IMR-90 (cell line): ENCODE measurements at regions not wholly inside any gene's neighbourhood (a gene's known extent, or its start where the extent isn't known, plus 50 kb on each side); places are given as distances from the start of the nearest gene placed in this dataset.

Source experiments
- BHLHE40 ChIP-seq: fragments of 150-350 bp; IDR thresholded peaks from 2 replicates; pipeline ENCODE4 v1.6.1; 2016; ENCODE audit warnings: mild to moderate bottlenecking, low read depth, low read length
- CEBPB ChIP-seq: IDR thresholded peaks from 2 replicates; pipeline ENCODE4 v1.6.1; 2012; ENCODE audit warnings: low read depth, low read length, improper control_type of control experiment
- CHD1 ChIP-seq: IDR thresholded peaks from 2 replicates; pipeline ENCODE4 v1.6.1; 2012; ENCODE audit warnings: low read depth, low read length, improper control_type of control experiment
- ELK1 ChIP-seq: fragments of 150-350 bp; IDR thresholded peaks from 2 replicates; pipeline ENCODE4 v1.6.1; 2016; ENCODE audit warnings: low read depth, mild to moderate bottlenecking, low read length, moderate library complexity, borderline replicate concordance
- MAFK ChIP-seq: IDR thresholded peaks from 2 replicates; pipeline ENCODE4 v1.6.1; 2012; ENCODE audit warnings: low read depth, low read length, improper control_type of control experiment
- MXI1 ChIP-seq: IDR thresholded peaks from 2 replicates; pipeline ENCODE4 v1.6.1; 2012; ENCODE audit warnings: low read depth, mild to moderate bottlenecking, low read length, moderate library complexity, borderline replicate concordance
- NFE2L2 ChIP-seq: fragments of 150-350 bp; IDR thresholded peaks from 2 replicates; pipeline ENCODE4 v1.6.1; 2016; ENCODE audit warnings: low read depth, mild to moderate bottlenecking, low read length
- POLR2A ChIP-seq: IDR thresholded peaks from 2 replicates; pipeline ENCODE4 v1.6.1; 2012; ENCODE audit warnings: mild to moderate bottlenecking, low read depth, low read length
- RAD21 ChIP-seq: IDR thresholded peaks from 2 replicates; pipeline ENCODE4 v1.6.1; 2012; ENCODE audit warnings: low read length, improper control_type of control experiment
- RFX5 ChIP-seq: IDR thresholded peaks from 2 replicates; pipeline ENCODE4 v1.8.0; 2012; ENCODE audit warnings: low read depth, mild to moderate bottlenecking, low read length, moderate library complexity
- SMC3 ChIP-seq: fragments of 150-350 bp; IDR thresholded peaks from 2 replicates; pipeline ENCODE4 v1.6.1; 2016; ENCODE audit warnings: low read depth, mild to moderate bottlenecking, antibody characterized with exemption, low read length, moderate library complexity
- TF ChIP-seq, protein P1 (sequence below): conservative IDR thresholded peaks from 2 replicates; pipeline ENCODE4 v1.5.1; 2012; ENCODE audit warnings: mild to moderate bottlenecking, low read depth, low read length, improper control_type of control experiment
- TF ChIP-seq, protein P2 (sequence below): fragments of 150-350 bp; IDR thresholded peaks from 2 replicates; pipeline ENCODE4 v1.6.1; 2017; ENCODE audit warnings: mild to moderate bottlenecking, antibody characterized with exemption, low read length, low read depth

- no peak for TF ChIP-seq POLR2A
- TF ChIP-seq, protein P1, sequence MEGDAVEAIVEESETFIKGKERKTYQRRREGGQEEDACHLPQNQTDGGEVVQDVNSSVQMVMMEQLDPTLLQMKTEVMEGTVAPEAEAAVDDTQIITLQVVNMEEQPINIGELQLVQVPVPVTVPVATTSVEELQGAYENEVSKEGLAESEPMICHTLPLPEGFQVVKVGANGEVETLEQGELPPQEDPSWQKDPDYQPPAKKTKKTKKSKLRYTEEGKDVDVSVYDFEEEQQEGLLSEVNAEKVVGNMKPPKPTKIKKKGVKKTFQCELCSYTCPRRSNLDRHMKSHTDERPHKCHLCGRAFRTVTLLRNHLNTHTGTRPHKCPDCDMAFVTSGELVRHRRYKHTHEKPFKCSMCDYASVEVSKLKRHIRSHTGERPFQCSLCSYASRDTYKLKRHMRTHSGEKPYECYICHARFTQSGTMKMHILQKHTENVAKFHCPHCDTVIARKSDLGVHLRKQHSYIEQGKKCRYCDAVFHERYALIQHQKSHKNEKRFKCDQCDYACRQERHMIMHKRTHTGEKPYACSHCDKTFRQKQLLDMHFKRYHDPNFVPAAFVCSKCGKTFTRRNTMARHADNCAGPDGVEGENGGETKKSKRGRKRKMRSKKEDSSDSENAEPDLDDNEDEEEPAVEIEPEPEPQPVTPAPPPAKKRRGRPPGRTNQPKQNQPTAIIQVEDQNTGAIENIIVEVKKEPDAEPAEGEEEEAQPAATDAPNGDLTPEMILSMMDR, result no peak
- TF ChIP-seq, protein P2, sequence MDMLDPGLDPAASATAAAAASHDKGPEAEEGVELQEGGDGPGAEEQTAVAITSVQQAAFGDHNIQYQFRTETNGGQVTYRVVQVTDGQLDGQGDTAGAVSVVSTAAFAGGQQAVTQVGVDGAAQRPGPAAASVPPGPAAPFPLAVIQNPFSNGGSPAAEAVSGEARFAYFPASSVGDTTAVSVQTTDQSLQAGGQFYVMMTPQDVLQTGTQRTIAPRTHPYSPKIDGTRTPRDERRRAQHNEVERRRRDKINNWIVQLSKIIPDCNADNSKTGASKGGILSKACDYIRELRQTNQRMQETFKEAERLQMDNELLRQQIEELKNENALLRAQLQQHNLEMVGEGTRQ, result no peak
- TF ChIP-seq RAD21, result no peak
- no peak for TF ChIP-seq BHLHE40
- TF ChIP-seq NFE2L2, result no peak
- TF ChIP-seq SMC3, result no peak
- no peak for TF ChIP-seq ELK1
- no peak for TF ChIP-seq MAFK
- no peak for TF ChIP-seq CEBPB
- TF ChIP-seq RFX5, result no peak
- no peak for TF ChIP-seq MXI1
- no peak for TF ChIP-seq CHD1
Measured at GRCh38 chr1:50318428-50318827, 104.8 kb downstream of the DMRTA2 start.
